ENCODE measurements at regions not wholly inside any gene's neighbourhood (a gene's known extent, or its start where the extent isn't known, plus 50 kb on each side); places are given as distances from the start of the nearest gene placed in this dataset.

DNA sequence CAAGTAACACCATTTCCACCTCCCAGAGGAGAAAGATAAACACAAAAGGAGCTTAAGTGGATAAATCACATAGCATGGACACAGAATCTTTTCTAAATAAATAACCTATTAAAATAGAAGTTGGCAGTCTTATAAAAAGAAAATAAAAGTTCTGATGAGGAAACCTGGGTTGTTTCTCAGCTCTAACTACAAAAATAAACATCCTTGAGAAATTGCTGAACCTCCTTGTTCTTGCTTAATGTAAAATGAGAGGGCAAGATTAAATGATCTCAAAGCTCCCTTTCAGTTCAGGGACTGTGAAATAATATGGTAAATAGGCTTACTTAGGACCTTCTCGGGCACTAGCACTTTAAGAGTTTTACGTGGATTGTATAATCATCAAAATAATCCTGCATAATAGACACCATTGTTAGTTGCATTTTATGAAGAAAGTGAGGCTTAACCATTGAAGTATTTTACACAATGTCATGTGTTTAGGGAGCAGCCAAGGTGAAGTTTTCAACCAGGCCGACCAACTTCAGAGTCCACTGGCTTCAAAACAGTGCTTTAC lies 214.0 kb upstream of the NOVA1 start:
- no peak for TF ChIP-seq YY1 (IDR thresholded peaks at IDR 0.05; ENCODE audit: low read depth)
- TF ChIP-seq ZBTB7A (IDR thresholded peaks at IDR 0.05; ENCODE audit: low read depth), result no peak
- TF ChIP-seq EGR1 (IDR thresholded peaks at IDR 0.05), result no peak
- TF ChIP-seq NFIC (IDR thresholded peaks at IDR 0.05), result no peak
- TF ChIP-seq EP300 (IDR thresholded peaks at IDR 0.05; ENCODE audit: borderline replicate concordance), result no peak
- no peak for TF ChIP-seq TAF1 (IDR thresholded peaks at IDR 0.05; ENCODE audit: low read depth)
- TF ChIP-seq, protein P1, sequence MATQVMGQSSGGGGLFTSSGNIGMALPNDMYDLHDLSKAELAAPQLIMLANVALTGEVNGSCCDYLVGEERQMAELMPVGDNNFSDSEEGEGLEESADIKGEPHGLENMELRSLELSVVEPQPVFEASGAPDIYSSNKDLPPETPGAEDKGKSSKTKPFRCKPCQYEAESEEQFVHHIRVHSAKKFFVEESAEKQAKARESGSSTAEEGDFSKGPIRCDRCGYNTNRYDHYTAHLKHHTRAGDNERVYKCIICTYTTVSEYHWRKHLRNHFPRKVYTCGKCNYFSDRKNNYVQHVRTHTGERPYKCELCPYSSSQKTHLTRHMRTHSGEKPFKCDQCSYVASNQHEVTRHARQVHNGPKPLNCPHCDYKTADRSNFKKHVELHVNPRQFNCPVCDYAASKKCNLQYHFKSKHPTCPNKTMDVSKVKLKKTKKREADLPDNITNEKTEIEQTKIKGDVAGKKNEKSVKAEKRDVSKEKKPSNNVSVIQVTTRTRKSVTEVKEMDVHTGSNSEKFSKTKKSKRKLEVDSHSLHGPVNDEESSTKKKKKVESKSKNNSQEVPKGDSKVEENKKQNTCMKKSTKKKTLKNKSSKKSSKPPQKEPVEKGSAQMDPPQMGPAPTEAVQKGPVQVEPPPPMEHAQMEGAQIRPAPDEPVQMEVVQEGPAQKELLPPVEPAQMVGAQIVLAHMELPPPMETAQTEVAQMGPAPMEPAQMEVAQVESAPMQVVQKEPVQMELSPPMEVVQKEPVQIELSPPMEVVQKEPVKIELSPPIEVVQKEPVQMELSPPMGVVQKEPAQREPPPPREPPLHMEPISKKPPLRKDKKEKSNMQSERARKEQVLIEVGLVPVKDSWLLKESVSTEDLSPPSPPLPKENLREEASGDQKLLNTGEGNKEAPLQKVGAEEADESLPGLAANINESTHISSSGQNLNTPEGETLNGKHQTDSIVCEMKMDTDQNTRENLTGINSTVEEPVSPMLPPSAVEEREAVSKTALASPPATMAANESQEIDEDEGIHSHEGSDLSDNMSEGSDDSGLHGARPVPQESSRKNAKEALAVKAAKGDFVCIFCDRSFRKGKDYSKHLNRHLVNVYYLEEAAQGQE (IDR thresholded peaks at IDR 0.05; ENCODE audit: low read depth), result no peak
- no peak for TF ChIP-seq RAD21 (IDR thresholded peaks at IDR 0.05; ENCODE audit: low read depth)
- TF ChIP-seq FOXM1 (IDR thresholded peaks at IDR 0.05; ENCODE audit: borderline replicate concordance, low read depth), result no peak
- TF ChIP-seq, protein P2, sequence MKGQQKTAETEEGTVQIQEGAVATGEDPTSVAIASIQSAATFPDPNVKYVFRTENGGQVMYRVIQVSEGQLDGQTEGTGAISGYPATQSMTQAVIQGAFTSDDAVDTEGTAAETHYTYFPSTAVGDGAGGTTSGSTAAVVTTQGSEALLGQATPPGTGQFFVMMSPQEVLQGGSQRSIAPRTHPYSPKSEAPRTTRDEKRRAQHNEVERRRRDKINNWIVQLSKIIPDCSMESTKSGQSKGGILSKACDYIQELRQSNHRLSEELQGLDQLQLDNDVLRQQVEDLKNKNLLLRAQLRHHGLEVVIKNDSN (IDR thresholded peaks at IDR 0.05), result no peak
- no peak for TF ChIP-seq TCF12 (IDR thresholded peaks at IDR 0.05; ENCODE audit: low read depth)
- no peak for TF ChIP-seq MAX (IDR thresholded peaks at IDR 0.05)
- TF ChIP-seq CREB1 (IDR thresholded peaks at IDR 0.05; ENCODE audit: low read depth), result no peak
- TF ChIP-seq CEBPB (IDR thresholded peaks at IDR 0.05), result no peak

DNA sequence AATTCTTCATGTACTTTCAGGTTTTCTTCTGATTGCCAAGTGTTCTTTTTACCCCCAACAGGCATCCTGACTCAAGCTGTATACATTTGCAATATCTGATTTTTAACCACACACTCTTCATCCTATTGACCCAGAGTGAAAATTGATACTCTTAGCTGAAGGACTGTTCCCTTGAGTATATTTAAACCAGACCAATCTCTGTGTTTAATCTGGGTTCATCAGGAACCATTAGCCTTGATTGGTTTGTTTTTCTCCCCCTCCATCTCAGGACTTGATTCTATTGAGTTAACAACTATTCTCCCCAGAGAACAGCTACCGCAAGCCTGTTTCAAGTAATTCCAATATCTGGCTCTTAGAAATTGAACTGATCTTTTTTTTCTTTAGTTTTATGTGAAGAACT lies 222.3 kb upstream of the NOVA1 start:
- TF ChIP-seq, protein P1 (IDR thresholded peaks at IDR 0.05; ENCODE audit: low read depth), result no peak
- no peak for TF ChIP-seq EGR1 (IDR thresholded peaks at IDR 0.05)
- TF ChIP-seq YY1 (IDR thresholded peaks at IDR 0.05; ENCODE audit: low read depth), result no peak
- TF ChIP-seq TAF1 (IDR thresholded peaks at IDR 0.05; ENCODE audit: low read depth), result no peak
- TF ChIP-seq, protein P2 (IDR thresholded peaks at IDR 0.05), result no peak
- TF ChIP-seq NFIC (IDR thresholded peaks at IDR 0.05), result no peak
- no peak for TF ChIP-seq ZBTB7A (IDR thresholded peaks at IDR 0.05; ENCODE audit: low read depth)
- TF ChIP-seq TEAD4 (IDR thresholded peaks at IDR 0.05), result no peak
- no peak for TF ChIP-seq MAX (IDR thresholded peaks at IDR 0.05)
- no peak for TF ChIP-seq FOXM1 (IDR thresholded peaks at IDR 0.05; ENCODE audit: borderline replicate concordance, low read depth)
- TF ChIP-seq CREB1 (IDR thresholded peaks at IDR 0.05; ENCODE audit: low read depth), result no peak
- no peak for TF ChIP-seq CEBPB (IDR thresholded peaks at IDR 0.05)
- no peak for TF ChIP-seq RAD21 (IDR thresholded peaks at IDR 0.05; ENCODE audit: low read depth)
- no peak for TF ChIP-seq EP300 (IDR thresholded peaks at IDR 0.05; ENCODE audit: borderline replicate concordance)
- TF ChIP-seq TCF12 (IDR thresholded peaks at IDR 0.05; ENCODE audit: low read depth), result no peak

DNA sequence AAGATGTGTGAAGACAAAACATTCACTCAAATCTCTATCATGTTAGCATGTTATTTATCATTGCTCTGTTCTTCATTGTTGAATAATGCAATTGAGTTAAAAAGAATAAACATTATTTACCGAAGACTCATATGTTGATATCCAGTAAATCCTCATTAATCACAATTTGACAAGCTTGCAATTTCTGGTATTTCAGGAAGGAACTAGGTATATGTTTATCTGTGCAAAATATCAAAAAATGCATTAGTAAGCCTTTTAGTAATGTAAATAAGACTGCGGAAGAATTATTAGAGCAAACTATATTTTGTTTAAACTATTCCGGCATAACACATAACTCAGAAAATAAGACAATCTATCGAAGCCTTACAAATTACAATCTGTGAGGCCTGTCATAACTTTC lies 222.7 kb upstream of the NOVA1 start:
- no peak for TF ChIP-seq EP300 (IDR thresholded peaks at IDR 0.05; ENCODE audit: borderline replicate concordance)
- no peak for TF ChIP-seq NFIC (IDR thresholded peaks at IDR 0.05)
- TF ChIP-seq TEAD4 (IDR thresholded peaks at IDR 0.05), result no peak
- TF ChIP-seq TCF12 (IDR thresholded peaks at IDR 0.05; ENCODE audit: low read depth), result no peak
- TF ChIP-seq, protein P2 (IDR thresholded peaks at IDR 0.05), result no peak

DNA sequence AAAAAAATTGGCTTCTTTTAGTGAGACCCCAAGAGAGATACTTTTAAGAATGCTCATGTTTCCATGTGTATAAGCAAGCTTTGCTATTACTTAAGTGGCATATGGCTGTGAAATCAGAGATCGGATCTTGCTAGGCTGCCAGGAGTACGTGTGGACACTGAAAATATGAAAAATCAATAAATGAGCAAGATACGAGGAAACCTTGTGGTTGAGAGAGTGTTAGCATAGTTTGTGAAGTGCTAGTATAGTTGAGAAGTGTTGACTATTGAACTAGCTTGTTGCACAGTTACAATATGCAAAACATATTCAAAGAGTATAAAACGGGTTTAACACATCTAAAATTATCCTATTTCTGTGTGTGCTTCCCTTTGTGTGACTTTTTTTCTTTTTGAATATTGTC lies 230.9 kb upstream of the NOVA1 start:
- TF ChIP-seq TEAD4 (IDR thresholded peaks at IDR 0.05) (no peak), CEBPB (IDR thresholded peaks at IDR 0.05) (no peak), FOXM1 (IDR thresholded peaks at IDR 0.05; ENCODE audit: borderline replicate concordance, low read depth) (no peak), ZBTB7A (IDR thresholded peaks at IDR 0.05; ENCODE audit: low read depth) (no peak), RAD21 (IDR thresholded peaks at IDR 0.05; ENCODE audit: low read depth) (no peak), TCF12 (IDR thresholded peaks at IDR 0.05; ENCODE audit: low read depth) (no peak), TAF1 (IDR thresholded peaks at IDR 0.05; ENCODE audit: low read depth) (no peak), YY1 (IDR thresholded peaks at IDR 0.05; ENCODE audit: low read depth) (no peak), MAX (IDR thresholded peaks at IDR 0.05) (no peak), EGR1 (IDR thresholded peaks at IDR 0.05) (no peak), CREB1 (IDR thresholded peaks at IDR 0.05; ENCODE audit: low read depth) (no peak), NFIC (IDR thresholded peaks at IDR 0.05) (no peak), EP300 (IDR thresholded peaks at IDR 0.05; ENCODE audit: borderline replicate concordance) (no peak)
- TF ChIP-seq, protein P2 (IDR thresholded peaks at IDR 0.05), result no peak
- TF ChIP-seq, protein P1 (IDR thresholded peaks at IDR 0.05; ENCODE audit: low read depth), result no peak
